ENCODE measurements at regions not wholly inside any gene's neighbourhood (a gene's known extent, or its start where the extent isn't known, plus 50 kb on each side); places are given as distances from the start of the nearest gene placed in this dataset.

DNA sequence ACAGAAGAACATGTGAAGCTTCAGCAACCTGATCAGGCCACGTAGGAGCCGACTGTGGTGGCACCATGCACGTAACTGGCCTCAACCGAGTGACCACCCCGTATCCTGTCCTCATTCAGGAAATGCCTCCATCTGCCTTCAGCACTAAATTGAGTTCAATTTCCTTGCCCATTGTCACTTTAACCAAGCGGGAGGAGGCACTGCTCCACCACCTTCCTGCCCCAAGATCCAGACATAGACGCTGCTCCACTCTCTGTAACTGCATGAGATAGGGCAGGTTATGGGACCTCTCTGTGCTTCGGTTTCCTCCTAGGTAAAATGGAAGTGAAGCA is 80.1 kb upstream of the POMGNT2 start:
- TF ChIP-seq, protein P1, sequence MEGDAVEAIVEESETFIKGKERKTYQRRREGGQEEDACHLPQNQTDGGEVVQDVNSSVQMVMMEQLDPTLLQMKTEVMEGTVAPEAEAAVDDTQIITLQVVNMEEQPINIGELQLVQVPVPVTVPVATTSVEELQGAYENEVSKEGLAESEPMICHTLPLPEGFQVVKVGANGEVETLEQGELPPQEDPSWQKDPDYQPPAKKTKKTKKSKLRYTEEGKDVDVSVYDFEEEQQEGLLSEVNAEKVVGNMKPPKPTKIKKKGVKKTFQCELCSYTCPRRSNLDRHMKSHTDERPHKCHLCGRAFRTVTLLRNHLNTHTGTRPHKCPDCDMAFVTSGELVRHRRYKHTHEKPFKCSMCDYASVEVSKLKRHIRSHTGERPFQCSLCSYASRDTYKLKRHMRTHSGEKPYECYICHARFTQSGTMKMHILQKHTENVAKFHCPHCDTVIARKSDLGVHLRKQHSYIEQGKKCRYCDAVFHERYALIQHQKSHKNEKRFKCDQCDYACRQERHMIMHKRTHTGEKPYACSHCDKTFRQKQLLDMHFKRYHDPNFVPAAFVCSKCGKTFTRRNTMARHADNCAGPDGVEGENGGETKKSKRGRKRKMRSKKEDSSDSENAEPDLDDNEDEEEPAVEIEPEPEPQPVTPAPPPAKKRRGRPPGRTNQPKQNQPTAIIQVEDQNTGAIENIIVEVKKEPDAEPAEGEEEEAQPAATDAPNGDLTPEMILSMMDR (IDR thresholded peaks at IDR 0.05; ENCODE audit: low read depth, low read length, missing control alignments): no peak
- DNase-seq (ENCODE audit: extremely low read depth, low read depth): no peak

DNA sequence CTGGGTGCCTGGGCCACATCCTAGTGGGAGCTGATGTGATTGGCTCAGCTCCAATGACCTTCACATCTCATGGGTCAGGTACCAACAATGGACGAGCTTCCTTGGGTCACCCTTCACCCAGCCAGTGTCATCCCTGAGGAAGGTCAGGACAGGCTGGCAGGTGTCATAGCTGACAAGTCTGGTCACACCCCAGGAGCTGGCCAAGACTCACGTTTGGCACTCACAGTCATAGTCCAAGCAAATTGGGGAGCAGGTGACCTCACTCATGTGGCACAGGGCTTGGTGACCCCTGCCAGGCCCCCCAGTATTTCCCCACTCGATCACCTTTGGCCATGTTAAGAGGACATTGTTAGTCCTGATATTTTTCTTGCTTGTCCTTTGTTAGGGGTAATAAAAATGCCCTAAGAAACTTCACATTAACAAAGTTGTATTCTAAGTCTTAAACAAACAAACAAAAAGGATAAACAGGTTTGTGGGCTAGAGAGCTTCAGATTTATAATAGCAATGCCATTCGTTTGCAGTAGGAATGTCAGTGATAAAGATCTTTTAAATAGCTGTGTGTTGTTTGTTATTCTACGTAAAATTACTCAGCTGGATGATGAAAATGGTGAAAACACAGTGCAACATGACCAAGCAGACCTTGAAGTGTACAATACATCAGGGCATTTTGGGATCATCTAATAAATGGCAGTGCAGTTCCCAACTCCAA is 79.5 kb upstream of the POMGNT2 start:
- no peak overlapping the region for H3K4me3 ChIP-seq (replicated peaks; ENCODE audit: low read depth, low read length)
- TF ChIP-seq, protein P1 (IDR thresholded peaks at IDR 0.05; ENCODE audit: low read depth, low read length, missing control alignments): no peak
- no peak for DNase-seq (ENCODE audit: extremely low read depth, low read depth)

More for the DNA sequence above, 80.1 kb upstream of the POMGNT2 start:
- H3K4me3 ChIP-seq (replicated peaks; ENCODE audit: low read depth, low read length): no peak overlapping the region

DNA sequence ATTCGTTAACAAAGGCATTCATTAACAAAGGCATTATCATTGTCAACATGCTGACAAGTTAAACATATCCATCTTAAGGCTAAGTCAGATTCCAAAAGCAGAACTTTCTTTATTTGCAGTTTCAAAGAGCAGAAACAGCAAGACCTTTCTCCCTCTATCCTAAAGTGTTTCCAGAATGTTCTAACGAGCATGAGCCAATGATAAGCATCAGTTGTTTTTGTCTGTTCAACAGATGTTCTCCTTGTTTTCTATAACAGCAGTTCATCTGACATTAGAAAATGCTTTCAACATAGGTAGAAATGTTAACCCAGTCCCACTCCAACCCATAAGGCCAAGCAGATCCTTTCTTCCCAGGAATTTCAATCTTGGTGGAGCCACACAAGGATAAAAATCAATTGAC is 77.6 kb upstream of the POMGNT2 start:
- no peak for DNase-seq (ENCODE audit: extremely low read depth, low read depth)
- no peak overlapping the region for H3K4me3 ChIP-seq (replicated peaks; ENCODE audit: low read depth, low read length)
- TF ChIP-seq, protein P1 (IDR thresholded peaks at IDR 0.05; ENCODE audit: low read depth, low read length, missing control alignments): no peak

DNA sequence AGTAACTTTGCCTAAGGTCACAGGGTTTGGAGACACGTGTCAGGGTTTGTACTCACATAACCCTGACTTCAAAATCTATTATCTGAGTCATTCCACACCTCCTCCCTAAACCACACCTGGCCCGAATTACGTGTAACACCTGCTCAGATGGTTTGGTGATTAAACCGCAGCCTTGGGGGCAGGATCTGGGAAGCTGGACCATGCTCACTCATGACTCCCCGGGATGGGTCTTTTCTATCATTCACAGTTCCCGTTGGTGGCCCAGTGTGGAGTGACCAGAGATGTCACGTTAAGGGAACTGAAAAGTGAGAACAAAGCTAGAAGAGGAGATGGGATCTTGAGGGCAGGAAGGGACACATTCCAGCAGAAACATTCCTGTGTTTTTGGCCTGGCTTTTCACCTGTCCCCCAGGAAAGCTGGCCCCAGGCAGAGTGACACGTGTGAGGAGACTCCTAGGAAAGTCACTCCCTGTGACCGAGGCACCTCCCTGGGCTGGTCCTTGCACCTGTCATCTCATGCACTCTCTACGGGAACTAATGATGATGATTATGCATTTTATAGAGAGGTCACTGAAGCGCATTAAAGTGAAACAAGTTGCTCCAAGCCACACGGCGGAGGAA is 75.4 kb upstream of the POMGNT2 start:
- TF ChIP-seq, protein P1 (IDR thresholded peaks at IDR 0.05; ENCODE audit: low read depth, low read length, missing control alignments): no peak
- H3K4me3 ChIP-seq (replicated peaks; ENCODE audit: low read depth, low read length): no peak overlapping the region
- no peak for DNase-seq (ENCODE audit: extremely low read depth, low read depth)

DNA sequence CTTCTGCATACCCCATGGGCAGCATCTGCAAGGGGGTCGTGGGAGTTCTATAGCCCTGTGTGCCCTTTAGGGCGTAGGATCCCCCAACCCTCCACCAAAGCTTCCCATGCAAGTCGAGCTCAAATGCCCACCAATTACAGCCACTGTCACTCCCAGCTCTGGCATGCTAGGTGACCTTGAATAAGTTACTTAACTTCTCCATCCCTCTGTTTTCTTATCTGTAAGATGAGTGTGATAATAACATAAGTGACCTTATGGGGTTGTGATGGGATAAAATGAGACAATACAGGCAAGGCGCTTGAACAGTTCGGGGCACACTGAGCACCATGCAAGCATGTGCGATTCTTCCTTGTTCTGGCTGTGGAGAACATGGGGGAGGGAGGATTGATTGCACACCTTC is 74.8 kb upstream of the POMGNT2 start:
- TF ChIP-seq, protein P1 (IDR thresholded peaks at IDR 0.05; ENCODE audit: low read depth, low read length, missing control alignments): no peak
- no peak overlapping the region for H3K4me3 ChIP-seq (replicated peaks; ENCODE audit: low read depth, low read length)
- DNase-seq (ENCODE audit: extremely low read depth, low read depth): no peak

DNA sequence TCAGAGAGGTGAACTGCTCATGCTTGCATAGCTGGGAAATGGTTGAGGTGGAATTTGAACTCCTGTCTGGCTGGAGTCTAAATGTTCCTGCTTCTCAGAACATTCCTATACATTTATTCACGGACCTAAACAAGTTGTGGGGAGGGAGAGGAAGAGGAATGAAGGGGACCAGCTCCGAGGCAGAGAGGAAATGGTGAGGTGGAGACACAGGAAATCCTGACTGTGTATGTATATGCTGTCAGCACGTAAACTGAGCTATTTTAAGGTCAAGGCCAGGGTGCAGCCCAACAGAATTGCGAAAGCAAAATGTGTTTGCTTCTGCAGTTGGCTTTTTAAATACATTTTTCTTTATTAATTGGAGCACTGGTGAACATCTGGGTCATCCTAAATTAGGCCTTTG is 74.1 kb upstream of the POMGNT2 start:
- TF ChIP-seq, protein P1 (IDR thresholded peaks at IDR 0.05; ENCODE audit: low read depth, low read length, missing control alignments): no peak
- no peak overlapping the region for H3K4me3 ChIP-seq (replicated peaks; ENCODE audit: low read depth, low read length)
- DNase-seq (ENCODE audit: extremely low read depth, low read depth): peak; percentile 77

Measured in HFF-Myc (cell line).